Stimulated activated CD4-positive, alpha-beta T cell treated with anti-CD3 and anti-CD28 coated beads, TNF-alpha, amount 100 ng/mL, for 1 hour (primary cell): ENCODE measurements at regions not wholly inside any gene's neighbourhood (a gene's known extent, or its start where the extent isn't known, plus 50 kb on each side); places are given as distances from the start of the nearest gene placed in this dataset.
A peak's percentile ranks its signal among the peaks of the same experiment; 100 is the strongest.
"Not testable (repeated sequence)": the region's sequence is repeated elsewhere in the genome, so short reads cannot be mapped to it uniquely, and the experiment has no call there.

Source experiments
- DNase-seq, 3 donors: peaks; one replicate each; pipeline ENCODE4 v3.0.0-alpha.2; 2020; ENCODE audit warnings: low read depth in 3 of 3, low spot score in 1 of 3

DNA sequence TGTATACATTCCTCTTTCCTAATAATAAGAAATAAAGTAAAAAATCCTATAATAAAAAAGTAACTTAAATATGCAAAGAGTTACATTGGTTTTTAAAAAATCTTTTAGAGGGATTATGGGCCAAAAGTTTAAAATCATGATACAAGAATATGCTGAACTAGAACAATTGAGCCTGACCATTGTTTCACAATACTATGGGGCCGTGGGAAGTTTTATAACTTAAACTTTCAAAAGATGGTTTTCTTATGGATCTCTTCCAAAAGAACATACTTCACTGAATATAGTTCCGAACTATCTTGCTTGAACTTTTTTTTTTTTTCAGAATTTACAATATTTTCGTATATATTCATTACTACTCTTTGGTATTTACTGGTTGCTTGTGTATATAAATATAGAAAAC lies 97.6 kb downstream of the NFKBIZ start:
- DNase-seq, result no peak

DNA sequence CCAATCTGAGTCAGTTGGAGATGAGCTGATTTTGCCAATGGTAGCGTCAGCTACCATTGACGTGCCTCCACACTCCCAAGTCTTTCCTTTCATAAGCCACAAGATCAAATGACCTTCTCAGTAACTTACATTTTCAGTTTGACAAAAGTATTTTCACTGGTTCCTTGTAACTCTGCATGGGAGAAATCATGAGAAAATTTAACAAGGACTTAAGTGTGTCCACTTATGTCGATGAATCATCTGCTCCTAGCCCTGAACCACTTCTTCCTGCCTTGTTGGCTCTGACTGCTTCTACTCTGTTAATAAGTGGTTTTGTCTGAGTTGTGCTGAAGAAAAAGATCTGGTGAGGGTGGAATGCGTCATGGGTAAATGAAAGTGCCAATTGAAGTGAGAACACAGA lies 101.2 kb downstream of the NFKBIZ start:
- no peak for DNase-seq

- no peak for DNase-seq
Measured at GRCh38 chr3:101950985-101951733, 101.8 kb downstream of the NFKBIZ start.

DNA sequence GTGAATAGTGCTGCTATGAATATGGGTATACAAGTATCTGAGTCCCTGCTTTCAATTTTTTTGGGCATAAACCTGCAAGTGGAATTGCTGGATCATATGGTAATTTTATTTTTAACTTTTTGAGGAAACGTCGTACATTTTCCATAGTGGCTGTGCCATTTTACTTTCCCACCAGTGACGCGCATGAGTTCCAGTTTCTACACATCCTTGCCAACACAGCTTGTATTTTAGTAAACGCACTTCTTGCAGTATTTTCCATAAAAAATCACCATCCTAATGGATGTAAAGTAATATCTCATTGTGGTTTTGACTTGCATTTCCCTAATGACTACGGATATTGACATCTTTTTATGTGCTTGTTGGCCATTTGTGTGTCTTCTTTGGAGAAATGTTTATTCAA lies 105.0 kb downstream of the NFKBIZ start:
- no peak for DNase-seq

DNA sequence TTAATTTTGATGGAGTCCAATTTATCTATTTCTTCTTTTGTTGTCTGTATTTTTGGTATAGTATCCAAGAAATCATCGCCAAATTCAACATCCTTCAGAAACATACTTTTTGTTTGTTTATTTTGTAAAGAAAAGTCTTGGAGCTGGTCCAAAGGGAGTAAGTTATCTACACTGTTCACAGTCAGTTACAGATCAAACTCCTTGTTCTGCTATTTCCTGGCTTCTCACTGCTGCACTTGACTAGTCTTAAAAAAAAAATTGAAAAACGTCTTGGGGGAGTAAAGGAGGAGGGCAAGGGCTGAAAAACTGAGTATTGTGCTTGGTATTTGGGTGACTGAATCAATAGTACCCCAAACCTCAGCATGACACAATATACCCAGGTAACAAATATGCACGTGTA lies 105.6 kb downstream of the NFKBIZ start:
- DNase-seq, result no peak

DNA sequence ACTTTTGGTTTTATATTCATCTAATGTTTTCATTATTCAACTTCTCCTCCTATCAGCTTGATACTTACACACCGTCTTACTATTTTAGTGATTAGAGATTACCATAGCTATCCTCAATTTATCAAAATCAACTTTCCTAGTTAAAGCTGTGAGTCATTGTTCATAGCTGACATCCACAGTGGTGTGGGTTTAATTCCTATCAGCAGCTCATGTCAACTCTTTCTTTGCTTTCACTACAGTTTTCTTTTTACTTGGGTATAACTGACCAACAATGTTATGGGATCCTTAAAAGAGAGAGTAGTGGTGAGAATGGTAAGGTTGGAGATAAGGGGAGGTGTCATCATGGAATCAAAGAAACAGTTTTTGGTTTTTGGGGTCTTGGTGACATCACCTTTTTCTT lies 112.7 kb downstream of the NFKBIZ start:
- DNase-seq, result no peak

DNA sequence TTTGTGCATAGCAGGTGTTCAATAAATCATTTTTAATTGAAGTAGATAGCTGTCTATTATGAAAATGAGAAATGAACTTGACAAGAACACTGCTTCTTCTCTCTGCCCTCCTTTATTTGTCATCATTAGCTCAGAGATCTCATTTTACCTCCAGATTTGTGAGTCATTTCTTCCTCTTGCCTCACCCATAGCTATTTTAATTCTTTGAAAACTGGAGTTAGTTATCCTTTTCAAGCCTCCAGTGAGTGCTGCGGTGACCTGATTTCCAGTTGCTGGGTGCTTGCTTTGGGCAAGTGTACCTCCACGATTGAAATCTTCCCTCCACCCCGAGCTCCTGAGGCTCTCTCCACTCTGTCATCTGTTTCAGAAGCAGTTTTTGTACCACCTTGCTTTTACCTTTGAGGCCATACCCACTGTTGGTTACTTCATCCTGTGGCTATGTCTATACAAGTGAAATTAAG lies 114.6 kb downstream of the NFKBIZ start:
- DNase-seq, result peak in 1 of 3 donors; percentile 7

DNA sequence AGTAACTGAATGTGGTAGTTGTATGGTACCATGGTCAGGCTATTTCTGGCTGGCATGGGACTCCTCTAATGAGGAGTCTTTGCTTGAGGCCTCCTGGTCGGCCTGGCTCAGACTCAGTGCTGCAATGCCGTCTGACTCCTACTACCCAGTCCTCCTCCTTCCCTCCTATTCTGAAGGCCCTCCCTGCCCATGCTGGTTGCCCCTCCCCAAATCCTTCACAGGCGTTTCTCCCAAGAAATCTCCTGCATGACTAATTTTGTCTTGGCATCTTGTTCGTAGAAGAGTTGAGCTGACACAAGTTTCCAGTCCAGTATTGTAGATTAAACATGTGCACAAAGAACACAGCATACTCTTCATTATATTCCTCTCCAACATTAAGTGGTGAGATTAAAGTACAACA lies 115.5 kb downstream of the NFKBIZ start:
- DNase-seq, result no peak

DNA sequence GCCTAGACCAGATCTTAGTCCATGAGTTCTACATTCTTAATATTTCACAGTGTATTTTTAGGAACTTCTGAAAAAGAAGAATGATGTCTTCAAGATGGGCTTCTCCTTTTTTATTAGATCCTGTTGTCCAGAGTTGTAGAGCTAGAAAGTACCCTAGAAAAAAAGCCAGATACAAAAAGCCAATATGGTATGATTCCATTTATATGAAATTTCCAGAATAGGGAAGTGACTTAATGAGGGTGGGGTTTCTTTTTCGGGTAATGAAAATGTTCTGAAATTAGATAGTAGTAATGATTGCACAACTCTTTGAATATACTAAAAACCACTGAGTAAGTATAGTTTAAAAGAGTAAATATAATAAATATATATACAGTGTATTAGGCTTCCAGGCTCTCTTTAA lies 116.9 kb downstream of the NFKBIZ start:
- no peak for DNase-seq

- DNase-seq, result no peak
Measured at GRCh38 chr3:101970212-101970611, 120.9 kb downstream of the NFKBIZ start.

DNA sequence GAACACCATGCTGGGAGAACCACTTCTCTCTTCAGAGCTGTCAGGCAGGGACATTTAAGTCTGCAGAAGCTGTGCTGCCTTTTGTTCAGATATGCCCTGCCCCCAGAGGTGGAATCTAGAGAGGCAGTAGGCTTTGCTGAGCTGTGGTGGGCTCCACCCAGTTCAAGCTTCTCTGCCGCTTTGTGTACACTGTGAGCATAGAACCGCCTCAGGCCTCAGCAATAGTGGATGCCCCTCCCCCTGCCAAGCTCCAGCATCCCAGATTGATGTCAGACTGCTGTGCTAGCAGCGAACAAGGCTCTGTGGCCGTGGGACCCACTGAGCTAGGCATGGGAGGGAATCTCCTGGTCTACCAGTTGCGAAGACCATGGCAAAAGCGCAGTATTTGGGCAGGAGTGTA lies 121.6 kb downstream of the NFKBIZ start:
- no peak for DNase-seq

- no peak for DNase-seq
Measured at GRCh38 chr3:101972430-101973162, 123.3 kb downstream of the NFKBIZ start.

GRCh38 chr3:101973163-101973505 lies 123.8 kb downstream of the NFKBIZ start:
- no peak for DNase-seq

DNA sequence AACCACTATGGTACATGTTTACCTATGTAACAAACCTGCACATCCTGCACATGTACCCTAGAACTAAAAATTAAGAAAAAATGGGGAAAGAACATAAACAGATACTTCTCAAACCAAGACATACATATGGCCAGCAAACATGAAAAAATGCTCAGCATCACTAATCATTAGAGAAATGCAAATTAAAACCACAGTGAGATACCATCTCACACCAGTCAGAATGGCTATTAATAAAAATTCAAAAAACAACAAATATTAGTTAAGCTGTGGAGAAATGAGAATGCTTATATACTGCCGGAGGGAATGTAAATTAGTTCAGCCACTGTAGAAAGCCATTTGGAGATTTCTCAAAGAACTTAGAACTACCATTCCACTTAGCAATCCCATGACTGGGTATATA lies 126.1 kb downstream of the NFKBIZ start:
- DNase-seq, result not testable (repeated sequence)

DNA sequence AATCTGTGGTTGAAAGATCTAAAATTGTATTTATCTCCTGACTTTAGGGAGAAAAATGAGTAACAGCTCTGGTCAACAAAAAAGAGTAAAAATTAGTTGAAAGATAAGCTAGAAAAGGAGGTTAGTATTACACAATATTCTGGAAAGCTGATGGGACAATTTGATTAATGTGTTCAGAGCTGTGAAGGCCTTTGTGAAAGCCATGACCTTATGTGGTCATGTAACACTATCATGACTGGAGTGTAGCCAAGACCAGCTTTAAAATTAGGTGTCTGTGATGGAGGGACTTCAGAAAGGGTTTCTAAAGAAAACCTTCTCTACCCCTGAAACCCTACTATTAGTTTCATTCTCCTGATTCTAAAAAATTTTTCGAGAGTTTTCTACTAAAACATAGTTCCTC lies 127.2 kb downstream of the NFKBIZ start:
- no peak for DNase-seq

DNA sequence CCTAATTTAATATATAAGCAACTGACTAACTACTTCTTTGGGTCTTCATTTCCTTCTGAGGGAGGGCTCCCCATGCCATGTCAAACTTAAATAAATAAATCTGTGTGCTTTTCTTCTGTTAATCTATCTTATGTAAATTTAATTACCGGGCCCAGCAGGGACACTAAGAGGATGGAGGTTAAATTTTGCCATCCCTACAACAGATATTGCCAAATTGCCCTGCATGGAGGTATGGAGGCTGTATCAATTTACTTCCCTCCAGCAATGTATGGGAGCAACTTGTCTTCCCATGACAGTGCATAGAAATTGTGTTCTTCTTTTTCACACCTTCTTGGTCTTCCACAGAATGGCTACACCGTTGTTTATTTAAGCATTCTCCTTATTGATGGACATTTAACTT lies 129.0 kb downstream of the NFKBIZ start:
- DNase-seq, result no peak

- no peak for DNase-seq
Measured at GRCh38 chr3:101979033-101979432, 129.7 kb downstream of the NFKBIZ start.

DNA sequence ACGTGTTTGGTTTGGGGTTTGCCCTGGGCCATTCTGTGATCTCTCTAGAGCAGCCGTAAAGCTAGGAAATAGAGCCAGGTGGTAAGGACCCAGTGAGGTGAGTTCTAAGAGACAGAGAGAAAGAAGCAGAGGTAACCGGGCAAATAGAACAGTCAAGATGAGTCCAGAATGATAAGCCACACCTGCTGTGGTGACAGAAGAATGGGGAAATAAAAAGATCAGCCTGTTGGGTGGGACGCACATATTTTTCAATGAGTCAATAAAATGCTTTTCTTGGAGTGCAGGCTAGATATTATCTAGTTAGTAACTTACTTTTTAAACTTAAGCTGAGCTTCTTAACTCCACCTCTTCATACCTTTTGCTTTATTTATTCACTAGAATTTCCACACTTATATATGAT lies 135.0 kb downstream of the NFKBIZ start:
- no peak for DNase-seq

DNA sequence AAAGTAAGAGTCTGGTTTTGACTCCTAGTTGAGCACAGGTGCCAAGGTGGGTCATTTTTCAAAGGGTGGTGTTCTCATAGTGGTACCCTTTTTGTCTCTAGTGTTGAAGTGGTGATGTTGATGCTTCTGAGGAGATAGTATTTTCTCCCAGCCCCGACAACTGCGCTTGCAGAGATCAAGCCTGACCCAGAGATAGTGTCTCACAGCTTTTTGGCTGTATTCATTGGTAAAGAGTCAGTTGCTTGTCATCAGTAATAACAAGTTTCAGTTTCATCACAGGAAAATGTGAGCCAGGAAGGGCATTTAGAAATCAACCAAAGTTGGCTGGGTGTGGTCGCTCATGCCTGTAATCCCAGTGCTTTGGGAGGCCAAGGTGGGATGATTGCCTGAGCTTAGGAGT lies 139.3 kb downstream of the NFKBIZ start:
- DNase-seq, result no peak

DNA sequence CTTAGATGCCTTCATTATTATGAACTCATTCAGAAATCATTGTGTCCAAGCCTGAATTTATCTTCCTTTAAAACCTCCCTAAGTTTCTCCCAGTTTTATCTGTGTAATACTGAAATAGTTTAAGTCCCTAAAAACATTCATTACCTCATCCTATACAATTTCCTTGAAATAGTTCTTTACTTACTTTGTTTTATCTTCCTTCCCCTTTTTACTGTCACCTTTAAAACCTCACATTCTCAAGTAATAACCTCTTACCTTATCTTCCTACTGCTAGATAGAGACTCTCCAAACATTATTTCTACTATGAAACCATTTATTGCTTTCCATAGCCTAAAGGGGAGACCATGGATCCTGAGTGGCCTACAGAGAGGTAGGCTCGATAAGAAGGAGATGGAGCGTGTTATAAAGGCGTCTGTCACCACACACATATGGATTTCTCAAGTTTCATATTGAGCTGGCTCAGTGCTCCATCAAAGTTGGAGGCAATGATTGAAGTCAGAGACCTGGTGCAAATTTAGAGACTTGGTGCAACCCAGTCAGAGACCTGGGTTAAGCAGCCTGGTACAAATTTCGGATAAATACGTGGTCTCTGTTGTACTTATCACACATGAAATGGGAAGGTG lies 140.4 kb downstream of the NFKBIZ start:
- DNase-seq, result no peak

GRCh38 chr3:101992863-101993262 lies 143.5 kb downstream of the NFKBIZ start:
- no peak for DNase-seq

DNA sequence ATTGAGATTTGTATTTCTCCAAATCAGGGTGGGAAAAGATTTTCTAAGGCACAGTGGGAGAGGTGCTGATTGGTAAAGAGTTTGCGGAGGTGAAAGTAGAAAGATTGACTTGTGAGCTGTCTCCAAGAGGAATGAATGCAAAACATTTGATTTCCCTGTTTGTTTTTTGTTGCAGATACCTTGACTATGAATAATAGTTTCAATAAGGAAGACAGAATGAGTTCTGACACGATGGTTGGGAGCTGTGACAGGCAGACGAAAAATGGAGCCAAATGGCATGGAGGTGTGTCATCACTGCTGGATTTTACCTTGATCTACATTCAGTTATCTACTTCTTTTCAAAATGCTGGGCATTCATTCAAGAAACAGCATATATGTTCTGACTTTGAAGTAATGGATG lies 145.1 kb downstream of the NFKBIZ start:
- no peak for DNase-seq
